Renal cortex interstitium (tissue), 11 donors: ENCODE measurements at regions not wholly inside any gene's neighbourhood (a gene's known extent, or its start where the extent isn't known, plus 50 kb on each side); places are given as distances from the start of the nearest gene placed in this dataset.
"Not testable (repeated sequence)": the region's sequence is repeated elsewhere in the genome, so short reads cannot be mapped to it uniquely, and the experiment has no call there.

Source experiments
- DNase-seq, 11 donors: peaks; one replicate each; pipeline ENCODE4 v3.0.0-alpha.2; 2013; ENCODE audit warnings: low read depth in 9 of 11, low spot score in 4 of 11; ENCODE audit errors: extremely low read depth in 1 of 11

GRCh38 chr2:180846756-180847472 lies 133.5 kb upstream of the UBE2E3 start:
- DNase-seq: no peak

GRCh38 chr2:180842461-180842860 lies 137.9 kb upstream of the UBE2E3 start:
- no peak for DNase-seq

GRCh38 chr2:180840641-180841040 lies 139.8 kb upstream of the UBE2E3 start:
- DNase-seq: no peak

GRCh38 chr2:180829836-180830235 lies 150.6 kb upstream of the UBE2E3 start:
- no peak for DNase-seq

GRCh38 chr2:180829261-180829660 lies 151.1 kb upstream of the UBE2E3 start:
- no peak for DNase-seq

- no peak for DNase-seq
Measured at GRCh38 chr2:180828756-180829155, 151.6 kb upstream of the UBE2E3 start.

GRCh38 chr2:180823546-180824141 lies 156.8 kb upstream of the UBE2E3 start:
- DNase-seq: no peak

- no peak for DNase-seq
Measured at GRCh38 chr2:180819106-180819505, 161.3 kb upstream of the UBE2E3 start.

- DNase-seq: not testable (repeated sequence)
Measured at GRCh38 chr2:180818700-180819099, 161.7 kb upstream of the UBE2E3 start.

GRCh38 chr2:180799141-180799540 lies 181.3 kb upstream of the UBE2E3 start:
- no peak for DNase-seq

GRCh38 chr2:180790891-180791290 lies 189.5 kb upstream of the UBE2E3 start:
- DNase-seq: no peak

GRCh38 chr2:180787330-180787729 lies 193.1 kb upstream of the UBE2E3 start:
- DNase-seq: no peak

- no peak for DNase-seq
Measured at GRCh38 chr2:180781276-180781675, 199.1 kb upstream of the UBE2E3 start.

GRCh38 chr2:180778291-180778690 lies 202.1 kb upstream of the UBE2E3 start:
- no peak for DNase-seq

GRCh38 chr2:180776921-180777320 lies 203.5 kb upstream of the UBE2E3 start:
- no peak for DNase-seq

GRCh38 chr2:180775711-180776110 lies 204.7 kb upstream of the UBE2E3 start:
- no peak for DNase-seq

- not testable (repeated sequence) for DNase-seq
Measured at GRCh38 chr2:180765316-180765715, 215.1 kb upstream of the UBE2E3 start.

- no peak for DNase-seq
Measured at GRCh38 chr2:180763263-180763989, 217.0 kb upstream of the UBE2E3 start.

- DNase-seq: no peak
Measured at GRCh38 chr2:180761224-180761623, 219.2 kb upstream of the UBE2E3 start.

GRCh38 chr2:180759631-180760030 lies 220.8 kb upstream of the UBE2E3 start:
- no peak for DNase-seq
